GM19239 (cell line): ENCODE measurements at regions not wholly inside any gene's neighbourhood (a gene's known extent, or its start where the extent isn't known, plus 50 kb on each side); places are given as distances from the start of the nearest gene placed in this dataset.
A peak's percentile ranks its signal among the peaks of the same experiment; 100 is the strongest.

Experiments
- DNase-seq: peaks from one replicate; pipeline ENCODE4 v3.0.0; 2011; ENCODE audit warnings: low spot score; ENCODE audit not compliant: insufficient read length
- FAIRE-seq: peaks from 2 replicates; lab custom pipeline; 2011; peaks lifted over from hg19 to GRCh38; lab: Jason Lieb, UNC

DNA sequence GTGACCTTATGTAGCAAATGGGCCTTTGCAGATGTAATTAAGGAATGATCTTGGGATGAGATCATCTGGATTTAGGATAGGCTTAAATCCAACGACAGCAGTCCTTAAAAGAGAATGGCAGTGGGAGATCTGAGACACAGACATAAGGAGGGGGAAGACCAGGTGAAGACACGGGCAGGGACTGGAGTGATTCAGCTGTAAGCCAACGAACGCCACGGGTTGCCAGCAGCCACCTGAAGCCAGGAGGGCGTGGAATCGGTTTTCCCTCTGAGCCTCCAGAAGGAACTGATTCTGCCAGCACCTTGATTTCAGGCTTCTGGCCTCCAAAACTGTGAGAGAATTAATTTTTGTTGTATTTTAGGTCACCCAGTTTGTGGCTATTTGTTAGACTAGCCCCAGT, 218.6 kb upstream of the ANKRD55 start:
- FAIRE-seq (no peak), DNase-seq (no peak)

DNA sequence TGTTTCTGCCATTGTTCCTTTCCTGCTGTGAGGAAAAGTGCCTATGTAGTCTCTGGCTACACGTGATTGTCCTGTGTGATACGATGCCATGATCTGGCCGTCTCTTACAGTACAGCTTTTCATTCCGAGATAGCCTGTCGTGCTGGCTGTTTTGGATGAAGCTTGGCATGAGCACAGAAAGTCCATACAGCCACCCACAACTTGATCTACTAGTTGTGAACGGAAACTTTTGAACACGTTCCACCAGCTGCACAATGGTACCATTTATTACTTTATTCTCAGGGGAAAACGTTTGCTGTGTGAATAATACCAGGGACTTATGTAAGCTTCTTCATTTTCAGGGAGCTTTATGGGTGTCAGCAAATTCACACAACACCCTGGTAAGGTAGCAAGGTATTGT, 217.6 kb upstream of the ANKRD55 start:
- DNase-seq (no peak), FAIRE-seq (no peak)

DNA sequence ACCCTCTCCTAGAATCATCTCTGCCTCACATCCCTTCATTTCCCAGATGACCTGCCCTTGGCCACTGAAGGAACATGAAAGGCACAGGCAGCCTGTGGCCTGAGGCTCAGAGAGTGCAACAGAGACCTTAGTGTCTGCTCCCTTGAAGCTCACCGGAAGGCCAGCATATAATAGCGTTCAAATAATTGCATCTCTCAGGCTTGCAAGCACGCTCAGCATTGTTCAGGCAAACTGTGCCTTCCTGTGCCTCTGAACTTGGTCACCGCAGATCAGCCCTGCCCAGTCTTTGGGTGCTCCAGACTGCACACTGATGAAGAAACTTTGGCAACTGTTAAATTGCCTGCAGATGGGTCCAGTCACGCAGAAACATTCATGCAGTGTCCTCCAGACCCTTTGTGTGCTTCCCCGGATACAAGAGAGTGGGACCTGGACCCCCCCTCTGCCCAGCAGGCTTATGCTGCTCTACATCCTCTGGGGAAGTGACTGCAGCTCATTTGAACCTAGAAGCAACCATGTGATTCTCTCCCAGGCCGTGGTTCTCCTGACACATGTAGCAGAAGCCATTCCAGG, 216.0 kb upstream of the ANKRD55 start:
- DNase-seq = no peak
- no peak for FAIRE-seq

DNA sequence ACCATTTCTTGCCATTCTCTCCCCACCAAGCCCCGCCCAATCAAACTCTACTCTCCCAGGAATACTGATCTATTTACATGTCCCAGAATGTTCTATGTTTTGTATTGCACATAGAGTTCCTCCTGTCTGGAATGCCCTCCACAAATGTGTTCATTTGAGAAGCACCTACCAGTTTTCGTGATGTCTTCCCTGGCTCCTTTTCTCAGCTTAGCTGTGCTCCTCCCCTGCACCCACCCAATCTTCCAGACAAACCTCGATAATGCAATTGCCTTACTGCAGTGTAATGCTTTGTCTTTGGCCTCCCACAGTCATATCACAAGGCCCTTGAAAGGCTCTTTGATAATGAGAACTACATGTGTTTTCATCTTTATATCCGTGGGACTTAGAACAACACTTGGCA, 214.5 kb upstream of the ANKRD55 start:
- FAIRE-seq = no peak
- no peak for DNase-seq

DNA sequence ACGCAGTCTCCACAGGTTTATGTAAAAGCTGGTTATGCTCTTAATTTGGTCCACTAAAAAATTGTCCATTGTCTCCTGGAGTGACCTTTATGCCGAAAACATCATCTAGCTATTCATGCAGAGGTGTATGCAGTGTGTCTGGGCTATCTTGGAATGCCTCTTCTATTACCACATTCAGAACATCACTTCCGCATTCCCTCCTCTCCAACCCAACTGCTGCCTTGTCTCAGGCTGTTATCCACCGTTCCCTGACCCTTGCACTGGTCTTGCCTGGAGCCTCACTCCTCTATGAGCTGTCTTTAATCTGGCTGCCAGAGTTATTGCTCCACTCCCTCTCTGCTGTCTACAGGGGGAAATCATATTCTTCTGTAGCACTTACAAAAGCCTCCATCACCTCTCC, 214.1 kb upstream of the ANKRD55 start:
- DNase-seq = no peak
- FAIRE-seq = no peak

DNA sequence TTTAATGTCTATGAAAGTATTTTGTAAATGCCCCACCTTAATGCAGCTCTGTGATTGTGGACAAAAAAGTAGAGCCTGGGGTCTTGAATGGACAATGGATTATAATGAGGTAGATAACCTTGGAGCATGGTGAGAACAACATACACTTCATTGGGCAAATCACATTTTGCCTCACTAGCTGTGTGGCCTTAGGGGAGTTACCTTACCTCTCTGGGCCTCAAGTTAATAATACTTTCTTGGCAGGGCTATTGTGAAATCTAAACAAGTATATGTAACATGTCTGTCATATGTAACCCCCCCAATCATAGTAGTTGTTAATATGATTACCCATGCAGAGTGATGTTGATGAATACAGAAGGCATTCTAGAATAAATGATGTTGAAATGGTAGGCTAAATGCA, 213.6 kb upstream of the ANKRD55 start:
- no peak for DNase-seq
- FAIRE-seq = no peak

DNA sequence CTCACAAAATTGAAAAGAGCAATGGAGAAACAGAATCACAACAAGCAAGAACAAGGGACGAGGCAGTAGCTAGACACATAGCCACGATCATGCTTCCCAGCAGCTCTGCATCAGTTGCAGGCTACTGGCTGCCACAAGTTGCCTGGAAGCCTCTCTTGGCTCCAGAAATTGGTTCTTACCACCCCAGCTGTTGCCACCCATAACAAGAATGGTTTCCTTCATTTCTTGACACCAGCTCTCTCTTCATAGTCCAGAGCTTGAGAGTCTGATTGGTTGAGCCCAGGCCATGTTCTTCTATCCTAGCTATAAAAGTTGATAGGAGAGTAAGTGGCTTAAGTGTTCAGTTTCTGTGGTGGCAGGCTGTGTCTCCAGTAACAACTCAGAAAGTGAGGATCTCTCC, 210.7 kb upstream of the ANKRD55 start:
- no peak for DNase-seq
- no peak for FAIRE-seq

DNA sequence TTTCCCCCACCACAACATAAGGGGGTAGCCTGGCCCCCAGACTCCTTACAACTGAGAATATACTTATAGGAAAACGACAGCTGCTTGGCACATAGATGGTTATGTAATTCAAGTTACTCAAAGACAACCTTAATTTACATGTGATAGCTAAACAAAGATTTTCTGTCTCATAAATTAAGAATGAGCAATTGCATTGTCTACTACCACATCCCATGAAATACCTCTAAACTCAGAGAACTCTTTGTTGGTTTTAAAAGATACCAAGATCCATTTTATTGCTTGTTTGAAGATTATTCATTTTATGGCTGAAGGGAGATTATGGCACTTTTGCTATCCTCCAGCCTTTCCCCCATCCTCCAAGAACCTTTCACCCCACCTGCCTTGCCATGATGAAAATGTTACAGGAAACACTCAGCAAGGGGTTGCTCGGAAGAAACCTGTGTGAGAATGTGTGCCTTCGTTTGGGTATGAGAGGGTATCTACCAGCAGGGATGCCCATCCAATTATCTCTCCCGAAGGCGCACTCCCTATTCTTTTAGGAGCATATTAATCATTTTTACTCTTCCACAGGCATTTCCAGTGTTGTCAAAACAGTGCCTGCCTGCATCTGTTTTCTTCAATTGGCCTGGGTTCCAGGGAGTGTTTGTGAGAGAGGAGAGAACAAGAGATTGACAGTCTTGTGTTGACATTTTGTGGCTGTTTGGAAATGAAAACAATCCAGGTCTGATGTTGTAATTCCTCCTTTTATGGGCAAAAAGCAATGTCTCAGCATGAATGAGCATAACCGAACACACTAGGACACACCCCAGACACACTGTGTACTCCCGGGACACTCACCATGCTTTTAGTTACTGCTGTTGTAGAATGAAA, 208.0 kb upstream of the ANKRD55 start:
- FAIRE-seq (no peak), DNase-seq (no peak)

DNA sequence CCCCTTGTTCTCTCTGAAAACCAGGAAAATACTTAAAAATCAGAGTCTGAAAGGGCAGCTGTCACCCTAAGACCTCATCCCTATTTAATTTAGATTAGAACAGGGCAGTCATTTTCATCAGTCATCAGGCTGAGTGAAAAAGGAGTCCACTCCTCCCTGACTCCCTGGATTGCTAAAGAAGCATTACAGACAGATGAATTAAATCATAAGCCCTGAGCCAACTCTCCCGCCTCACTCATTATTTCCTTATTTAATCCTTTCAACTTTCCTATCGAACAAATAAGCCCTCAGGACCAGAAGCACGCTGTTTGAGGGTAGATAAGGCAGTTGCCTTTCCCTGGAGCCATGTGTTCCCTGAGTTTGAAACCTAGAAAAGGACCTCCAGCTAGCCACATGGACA, 201.9 kb upstream of the ANKRD55 start:
- no peak for DNase-seq
- FAIRE-seq = no peak

DNA sequence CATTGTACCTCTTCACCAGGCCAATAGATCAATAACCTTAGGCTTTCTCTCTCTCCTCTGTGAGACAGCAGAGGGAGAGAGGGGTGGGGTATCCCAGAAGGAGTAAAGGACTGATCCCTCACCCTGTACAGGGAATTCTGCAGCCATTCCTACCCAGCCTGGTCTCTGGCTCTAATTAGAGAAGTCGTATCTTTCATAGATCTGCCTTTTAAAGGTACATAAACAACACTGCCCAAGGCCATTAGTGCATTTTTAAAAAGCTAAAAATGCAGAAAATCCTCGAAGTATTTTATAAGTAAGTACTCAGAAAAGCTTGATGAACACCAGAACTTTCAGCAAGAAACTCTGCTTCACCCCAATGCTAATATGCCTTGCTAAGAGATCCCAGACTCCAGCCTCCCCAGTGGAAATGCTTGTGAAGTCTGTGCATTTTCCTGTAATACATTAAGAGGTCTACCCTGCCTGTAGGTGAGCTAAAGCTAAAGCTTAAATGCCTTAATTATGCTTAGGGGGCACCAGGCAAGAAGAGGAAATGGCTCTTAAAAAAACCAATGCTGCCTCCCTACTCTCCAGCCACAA, 200.0 kb upstream of the ANKRD55 start:
- FAIRE-seq (no peak), DNase-seq (no peak)

DNA sequence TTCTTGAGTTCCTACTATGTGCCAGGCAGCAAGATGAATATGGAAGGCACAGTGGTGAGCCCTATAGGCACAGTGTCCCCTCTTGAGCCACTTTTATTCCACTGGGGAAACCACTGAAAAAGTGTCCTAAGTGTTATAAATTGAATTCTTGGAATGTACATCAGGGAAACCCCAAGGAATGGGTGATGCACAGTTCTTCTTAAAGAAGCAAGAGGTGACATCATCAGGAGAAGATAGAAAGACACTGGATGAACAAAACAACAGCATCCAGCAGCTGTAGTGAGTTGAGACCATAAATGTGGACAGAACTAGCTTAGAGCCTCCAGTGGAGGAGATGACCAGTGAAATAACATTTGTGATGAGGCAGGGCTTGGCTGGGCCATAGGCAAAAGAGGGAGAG, 199.2 kb upstream of the ANKRD55 start:
- no peak for DNase-seq
- FAIRE-seq = no peak

DNA sequence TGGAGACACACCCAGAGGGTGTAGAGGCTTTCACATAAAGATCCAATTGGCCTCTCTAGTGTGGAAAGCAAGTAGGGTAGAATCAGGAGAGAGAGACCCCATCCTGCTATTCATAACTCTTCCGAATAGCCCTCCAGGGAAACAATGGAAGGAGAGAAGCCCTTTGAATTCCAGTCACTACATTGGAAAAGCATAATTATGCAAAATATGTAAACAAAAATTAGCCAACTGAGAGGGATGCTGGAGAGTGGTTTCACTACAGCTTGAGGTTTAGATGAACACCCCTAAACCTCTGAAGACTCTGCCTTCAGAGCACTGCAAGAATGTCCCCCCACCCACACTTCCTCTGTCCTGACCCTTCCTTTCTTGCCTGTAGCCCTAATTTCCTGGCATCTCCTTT, 197.3 kb upstream of the ANKRD55 start:
- FAIRE-seq (no peak), DNase-seq (no peak)

DNA sequence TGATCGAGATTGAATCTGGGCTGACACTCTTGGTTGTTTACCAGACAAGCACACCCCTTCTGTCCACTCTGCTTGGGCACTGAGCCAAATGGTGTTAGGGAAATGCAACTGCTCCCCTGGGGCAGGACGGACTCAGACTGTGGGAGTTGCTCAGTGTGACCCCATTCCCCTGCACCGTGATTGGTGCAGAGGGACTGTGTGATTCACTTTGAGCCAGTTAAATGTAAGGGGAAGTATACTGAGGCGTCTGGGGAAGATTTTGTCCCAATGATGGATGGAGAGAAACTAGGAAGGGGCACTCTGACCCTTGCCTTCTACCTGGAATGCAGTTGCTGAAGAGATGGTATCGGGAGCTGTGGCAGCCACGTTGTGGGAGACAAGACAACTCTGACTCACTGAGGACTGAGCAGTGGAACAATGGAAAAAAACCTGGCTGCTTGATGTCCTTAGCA, 196.0 kb upstream of the ANKRD55 start:
- DNase-seq = no peak
- no peak for FAIRE-seq

DNA sequence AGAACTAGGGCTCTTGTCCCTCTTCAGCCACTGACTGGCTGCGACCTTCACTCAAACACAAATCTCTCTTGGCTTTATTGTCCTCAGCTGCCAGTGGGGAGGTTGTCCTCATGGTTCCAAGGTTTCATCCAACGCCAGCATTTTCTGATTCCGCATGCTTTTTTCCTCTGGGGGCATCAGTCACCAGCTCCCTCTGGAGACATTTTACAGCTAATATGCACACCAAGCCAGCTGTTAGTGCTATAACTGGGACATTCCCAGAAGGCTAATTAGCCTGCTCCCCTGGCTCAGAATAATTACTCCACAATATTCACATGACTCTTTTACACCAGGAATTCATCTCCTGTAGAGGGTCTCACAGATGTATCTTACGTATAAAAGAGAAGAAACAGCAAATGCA, 193.6 kb upstream of the ANKRD55 start:
- FAIRE-seq (no peak), DNase-seq (no peak)

DNA sequence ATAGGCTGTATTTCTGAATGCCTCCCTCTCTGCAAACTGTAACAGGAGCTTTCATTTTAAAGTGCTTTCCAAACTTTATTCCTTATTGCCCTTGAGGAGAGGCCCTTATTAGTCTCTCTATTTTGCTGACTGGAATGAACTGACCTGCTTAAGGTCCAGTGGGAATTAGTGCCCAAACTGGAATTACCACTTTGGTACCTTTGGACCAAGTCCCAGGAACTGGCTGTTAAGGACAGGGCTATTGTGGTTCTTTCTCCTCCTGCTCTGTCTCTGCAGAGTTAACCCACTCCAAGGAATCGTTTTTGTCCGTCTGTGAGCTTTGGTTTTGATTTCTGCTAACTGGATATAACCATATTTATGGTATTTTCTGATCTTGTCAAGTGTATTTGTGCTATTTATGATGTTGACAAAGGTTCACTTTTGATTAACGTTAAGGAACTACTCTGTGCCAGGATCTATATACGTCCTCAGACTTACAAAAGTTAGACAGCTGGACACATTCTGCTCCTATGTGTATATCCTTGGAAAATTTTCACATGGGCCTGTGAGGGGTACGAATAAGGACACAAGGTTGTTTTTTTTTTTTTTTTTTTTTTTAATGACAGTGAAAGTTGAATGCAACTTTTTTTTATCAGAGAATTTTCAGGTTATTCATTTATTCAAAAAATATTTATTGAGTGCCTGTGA, 189.1 kb upstream of the ANKRD55 start:
- FAIRE-seq (no peak), DNase-seq (no peak)

DNA sequence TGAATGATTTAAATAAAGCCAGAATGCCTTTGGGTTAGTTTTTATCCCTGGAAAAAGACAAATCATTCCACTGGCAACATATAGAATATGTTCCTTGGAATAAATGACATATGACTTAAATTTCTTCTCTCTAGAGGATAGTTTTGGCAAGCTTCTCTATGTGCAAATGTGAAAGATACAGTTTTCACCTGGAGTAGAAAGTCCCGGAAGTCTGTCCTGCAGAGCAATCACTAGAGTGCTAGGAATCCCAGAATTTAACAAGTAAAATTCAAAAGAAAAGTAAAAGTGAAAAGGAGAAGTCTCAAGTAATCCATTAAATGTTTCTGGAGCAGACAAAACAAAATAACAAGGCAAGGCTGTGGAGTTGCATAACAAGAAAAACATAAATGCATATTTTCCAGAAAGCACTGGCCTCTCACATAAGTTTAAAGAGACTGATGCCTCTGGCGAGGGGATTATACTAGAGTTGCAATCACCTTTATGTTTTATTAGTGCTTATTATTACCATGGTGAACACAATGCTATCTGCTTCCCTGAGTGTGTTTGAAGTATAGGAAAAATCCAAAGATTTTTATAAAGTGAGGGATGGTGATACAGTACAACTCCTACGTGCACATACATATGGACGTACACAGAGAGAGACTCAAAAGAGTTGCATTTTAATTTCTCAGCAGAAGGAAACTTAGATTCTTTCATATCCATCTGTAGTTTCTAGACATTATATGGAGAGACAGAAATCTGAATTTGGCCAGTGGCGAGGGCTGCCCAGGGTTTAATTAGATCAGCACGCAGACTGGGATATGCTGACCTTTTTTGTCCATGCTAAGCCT, 188.3 kb upstream of the ANKRD55 start:
- FAIRE-seq (no peak), DNase-seq (no peak)

DNA sequence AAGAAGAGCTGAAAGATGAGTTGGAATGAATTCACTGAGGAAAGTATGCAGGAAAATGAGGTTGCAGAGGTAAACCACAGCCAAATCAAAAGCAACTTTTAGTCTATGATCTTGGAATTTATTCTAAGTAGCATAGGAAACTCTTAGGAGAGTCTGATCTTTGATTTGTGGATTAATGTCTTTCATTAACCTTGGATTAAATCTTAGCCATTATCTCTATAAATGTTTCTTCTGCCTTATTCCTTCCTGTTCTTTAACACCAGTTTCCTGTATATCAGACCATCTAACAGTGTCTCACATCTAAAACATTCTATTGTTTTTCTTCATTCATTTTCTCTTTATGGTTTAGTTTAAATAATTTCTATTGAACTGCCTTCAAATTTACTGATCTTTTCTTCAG, 187.2 kb upstream of the ANKRD55 start:
- DNase-seq (no peak), FAIRE-seq (no peak)

DNA sequence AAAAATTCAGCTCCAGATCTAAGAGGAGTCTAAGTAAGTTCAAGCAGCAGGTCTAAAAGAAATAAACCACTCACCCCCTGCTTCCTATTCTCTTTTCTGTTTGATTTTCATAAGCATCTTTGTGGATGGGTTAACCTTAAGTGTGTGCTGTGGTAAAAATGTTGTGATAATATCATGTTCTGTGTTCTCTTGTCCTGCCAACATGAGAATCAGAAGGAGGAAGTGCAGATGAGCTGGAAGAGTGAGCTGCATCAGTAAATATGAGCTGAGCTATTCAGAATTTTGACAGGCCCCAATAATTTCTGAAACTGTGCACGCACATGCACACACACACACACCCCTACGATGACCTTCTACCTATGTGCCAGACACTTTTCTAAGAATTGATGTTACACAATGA, 186.5 kb upstream of the ANKRD55 start:
- no peak for FAIRE-seq

DNA sequence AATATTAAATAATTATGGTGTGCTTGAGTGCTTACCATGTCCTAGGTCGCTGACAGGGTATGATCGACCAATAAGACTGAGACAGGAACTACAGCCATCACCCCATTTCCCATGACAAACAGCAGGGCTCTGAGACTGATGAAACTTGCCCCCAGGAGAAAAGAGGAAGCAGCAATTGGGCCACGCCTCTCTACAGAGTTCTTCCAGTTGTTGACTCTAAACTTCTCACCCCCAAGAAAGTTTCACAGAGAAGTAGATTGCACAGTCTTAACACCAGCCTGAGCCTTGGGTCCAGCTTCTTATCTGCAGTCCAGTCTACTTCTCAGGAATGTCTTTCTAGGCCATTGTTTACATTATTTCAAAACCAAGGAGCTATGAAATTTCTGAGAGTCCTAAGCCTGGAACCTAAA, 182.2 kb upstream of the ANKRD55 start:
- DNase-seq = peak; percentile 50
- FAIRE-seq = peak; percentile 95

More for the DNA sequence above, 186.5 kb upstream of the ANKRD55 start:
- no peak for DNase-seq

DNA sequence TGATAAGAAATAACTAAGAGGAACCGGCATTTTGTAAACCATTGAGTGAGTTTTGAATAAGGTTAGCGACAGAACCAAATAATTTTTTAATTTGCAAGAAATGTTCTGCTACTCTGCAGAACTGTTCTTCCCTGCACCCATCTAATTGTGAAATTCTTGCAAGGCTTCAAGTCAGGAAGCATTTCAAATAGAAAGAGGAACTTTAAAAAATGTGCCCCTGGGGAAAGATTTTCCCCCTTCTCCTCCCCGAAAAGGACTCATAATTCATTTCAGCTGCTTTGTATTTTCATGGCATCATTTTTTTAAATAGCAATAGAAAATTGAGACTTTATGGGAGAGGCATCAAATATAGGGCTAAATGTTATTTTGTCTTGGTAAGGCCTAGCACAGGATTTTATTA, 180.9 kb upstream of the ANKRD55 start:
- FAIRE-seq = peak; percentile 64

More for the DNA sequence above, 180.9 kb upstream of the ANKRD55 start:
- no peak for DNase-seq
